Adrenal gland (tissue), 5 donors: ENCODE measurements at regions not wholly inside any gene's neighbourhood (a gene's known extent, or its start where the extent isn't known, plus 50 kb on each side); places are given as distances from the start of the nearest gene placed in this dataset.

Experiments
- POLR2A ChIP-seq, 2 donors: fragments of 450-650 bp; IDR thresholded peaks; one replicate each; pipeline ENCODE4 v1.6.1; 2017; ENCODE audit warnings: antibody characterized with exemption in 2 of 2, mild to moderate bottlenecking in 2 of 2, moderate library complexity in 1 of 2
- TF ChIP-seq, protein P1 (sequence below), 6 experiments: fragments of 450-650 bp in 4 of 6; fragments of 200-600 bp in 2 of 6; sonication (generic) in 1 of 6; IDR thresholded peaks; 1 replicate in 5 of 6; 2 replicates in 1 of 6; pipeline versions ENCODE4 v1.5.1 to v1.8.0; 2016 to 2021; ENCODE audit warnings: antibody characterized with exemption in 6 of 6, mild to moderate bottlenecking in 2 of 6, moderate library complexity in 1 of 6
- donor health status: DM: no; HTN: no; CAD: no.

- TF ChIP-seq, protein P1, sequence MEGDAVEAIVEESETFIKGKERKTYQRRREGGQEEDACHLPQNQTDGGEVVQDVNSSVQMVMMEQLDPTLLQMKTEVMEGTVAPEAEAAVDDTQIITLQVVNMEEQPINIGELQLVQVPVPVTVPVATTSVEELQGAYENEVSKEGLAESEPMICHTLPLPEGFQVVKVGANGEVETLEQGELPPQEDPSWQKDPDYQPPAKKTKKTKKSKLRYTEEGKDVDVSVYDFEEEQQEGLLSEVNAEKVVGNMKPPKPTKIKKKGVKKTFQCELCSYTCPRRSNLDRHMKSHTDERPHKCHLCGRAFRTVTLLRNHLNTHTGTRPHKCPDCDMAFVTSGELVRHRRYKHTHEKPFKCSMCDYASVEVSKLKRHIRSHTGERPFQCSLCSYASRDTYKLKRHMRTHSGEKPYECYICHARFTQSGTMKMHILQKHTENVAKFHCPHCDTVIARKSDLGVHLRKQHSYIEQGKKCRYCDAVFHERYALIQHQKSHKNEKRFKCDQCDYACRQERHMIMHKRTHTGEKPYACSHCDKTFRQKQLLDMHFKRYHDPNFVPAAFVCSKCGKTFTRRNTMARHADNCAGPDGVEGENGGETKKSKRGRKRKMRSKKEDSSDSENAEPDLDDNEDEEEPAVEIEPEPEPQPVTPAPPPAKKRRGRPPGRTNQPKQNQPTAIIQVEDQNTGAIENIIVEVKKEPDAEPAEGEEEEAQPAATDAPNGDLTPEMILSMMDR (IDR thresholded peaks at IDR 0.05) = no peak
- no peak for TF ChIP-seq POLR2A (IDR thresholded peaks at IDR 0.05)
Observed at GRCh38 chr7:49488573-49488972, 284.9 kb upstream of the VWC2 start.
